NCI-H146 treated with DMSO at 0.1 percent for 48 hours (cell line): ENCODE measurements at regions not wholly inside any gene's neighbourhood (a gene's known extent, or its start where the extent isn't known, plus 50 kb on each side); places are given as distances from the start of the nearest gene placed in this dataset.
"Not testable (repeated sequence)": the region's sequence is repeated elsewhere in the genome, so short reads cannot be mapped to it uniquely, and the experiment has no call there.

ENCODE experiments used
- DNase-seq: peaks from one replicate; lab custom pipeline; 2025; ENCODE audit not compliant: unreplicated experiment; lab: John Stamatoyannopoulos, UW

GRCh38 chr5:167071981-167072610, 1219.3 kb upstream of the WWC1 start:
- no peak for DNase-seq

- DNase-seq = no peak
Observed at GRCh38 chr5:167081561-167081960, 1209.9 kb upstream of the WWC1 start.

GRCh38 chr5:167096816-167097215, 1194.6 kb upstream of the WWC1 start:
- DNase-seq = no peak

- no peak for DNase-seq
Observed at GRCh38 chr5:167104351-167104750, 1187.1 kb upstream of the WWC1 start.

GRCh38 chr5:167105941-167106340, 1185.5 kb upstream of the WWC1 start:
- no peak for DNase-seq

GRCh38 chr5:167107684-167108083, 1183.8 kb upstream of the WWC1 start:
- no peak for DNase-seq

GRCh38 chr5:167108266-167108665, 1183.2 kb upstream of the WWC1 start:
- DNase-seq = not testable (repeated sequence)

- no peak for DNase-seq
Observed at GRCh38 chr5:167112556-167112955, 1178.9 kb upstream of the WWC1 start.

- no peak for DNase-seq
Observed at GRCh38 chr5:167122267-167122666, 1169.2 kb upstream of the WWC1 start.

- no peak for DNase-seq
Observed at GRCh38 chr5:167123126-167123525, 1168.3 kb upstream of the WWC1 start.

- DNase-seq = no peak
Observed at GRCh38 chr5:167128581-167128980, 1162.9 kb upstream of the WWC1 start.

- DNase-seq = no peak
Observed at GRCh38 chr5:167140548-167141291, 1150.7 kb upstream of the WWC1 start.

GRCh38 chr5:167143716-167144115, 1147.7 kb upstream of the WWC1 start:
- DNase-seq = no peak

GRCh38 chr5:167145841-167146240, 1145.6 kb upstream of the WWC1 start:
- no peak for DNase-seq

GRCh38 chr5:167147879-167148278, 1143.6 kb upstream of the WWC1 start:
- DNase-seq = no peak

- no peak for DNase-seq
Observed at GRCh38 chr5:167150661-167151060, 1140.8 kb upstream of the WWC1 start.

- no peak for DNase-seq
Observed at GRCh38 chr5:167152561-167152960, 1138.9 kb upstream of the WWC1 start.

GRCh38 chr5:167155387-167156005, 1135.9 kb upstream of the WWC1 start:
- DNase-seq = no peak

- no peak for DNase-seq
Observed at GRCh38 chr5:167156446-167156845, 1135.0 kb upstream of the WWC1 start.

GRCh38 chr5:167158588-167158987, 1132.9 kb upstream of the WWC1 start:
- no peak for DNase-seq

- DNase-seq = no peak
Observed at GRCh38 chr5:167160388-167160787, 1131.1 kb upstream of the WWC1 start.

GRCh38 chr5:167166696-167167095, 1124.7 kb upstream of the WWC1 start:
- no peak for DNase-seq
